ENCODE measurements at regions not wholly inside any gene's neighbourhood (a gene's known extent, or its start where the extent isn't known, plus 50 kb on each side); places are given as distances from the start of the nearest gene placed in this dataset.

- no peaks in the 10 kb centered on the region for H3K27me3 ChIP-seq
- TF ChIP-seq EP300 (IDR thresholded peaks at IDR 0.05) (no peak), POLR2A (IDR thresholded peaks at IDR 0.05) (no peak), POLR2AphosphoS5 (IDR thresholded peaks at IDR 0.05) (no peak), CTCF (IDR thresholded peaks at IDR 0.05) (no peak)
- WGBS, 5 donors, result 52 to 60% (median 54%) methylated on average over 4 of the region's 4 CpGs
- H3K4me3 ChIP-seq, result no peak overlapping the region
- no peaks in the 10 kb centered on the region for H3K9me3 ChIP-seq
- H3K36me3 ChIP-seq, result no peaks in the 10 kb centered on the region
- intact Hi-C loops (cut with DNase I; ENCODE audit: low total_unique reads), result no loop called here
- no peak overlapping the region for H3K27ac ChIP-seq
- DNase-seq, result no peak
- H3K4me1 ChIP-seq, result no peaks in the 10 kb centered on the region
These were observed 74.9 kb downstream of the ALG10 start for GRCh38 chr12:34097213-34097612.

- Histone ChIP-seq H3K4me1 (peaks cover 0 to 8% (median 2%) of the 10 kb centered on the region in 4 donors), H3K4me3 (no peak overlapping the region), H3K36me3 (no peaks in the 10 kb centered on the region), H3K27ac (no peak overlapping the region), H3K9me3 (peaks cover 0 to 4% (median 0%) of the 10 kb centered on the region in 4 donors), H3K27me3 (peaks cover 0 to 44% (median 12%) of the 10 kb centered on the region in 3 donors)
- WGBS, 5 donors, result 85 to 94% (median 88%) methylated on average over 3 to 7 of the region's 7 CpGs
- intact Hi-C loops (cut with DNase I; ENCODE audit: low total_unique reads), result no loop called here
- DNase-seq, result no peak
- TF ChIP-seq CTCF (IDR thresholded peaks at IDR 0.05) (no peak), POLR2AphosphoS5 (IDR thresholded peaks at IDR 0.05) (no peak), POLR2A (IDR thresholded peaks at IDR 0.05) (no peak), EP300 (IDR thresholded peaks at IDR 0.05) (no peak)
These were observed 83.2 kb downstream of the ALG10 start for GRCh38 chr12:34105392-34105933.

DNA sequence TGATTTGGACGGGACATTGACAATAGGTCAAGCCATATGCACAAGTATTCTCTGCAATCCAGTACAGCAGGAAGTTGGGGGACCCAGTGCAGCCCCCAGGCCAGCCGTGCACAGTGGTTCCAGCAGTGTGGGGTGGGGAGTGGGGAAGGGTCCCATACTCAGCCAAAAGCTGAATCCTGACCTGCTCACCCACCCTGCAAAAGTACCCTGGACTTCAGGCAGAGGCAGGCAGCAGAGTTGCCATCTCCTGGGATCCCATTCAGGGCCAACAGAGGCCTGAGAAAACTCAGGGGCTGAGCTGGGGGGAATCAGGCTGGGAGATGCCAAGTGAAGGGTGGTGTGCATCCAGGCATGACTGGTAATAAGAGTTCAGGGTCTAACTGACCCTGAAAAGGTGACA is 83.9 kb downstream of the ALG10 start:
- Histone ChIP-seq H3K4me1 (peaks cover 0 to 8% (median 2%) of the 10 kb centered on the region in 4 donors), H3K4me3 (no peak overlapping the region), H3K27me3 (peaks cover 0 to 44% (median 12%) of the 10 kb centered on the region in 3 donors), H3K36me3 (no peaks in the 10 kb centered on the region), H3K27ac (no peak overlapping the region), H3K9me3 (peaks cover 0 to 4% (median 0%) of the 10 kb centered on the region in 4 donors)
- intact Hi-C loops (cut with DNase I; ENCODE audit: low total_unique reads), result no loop called here
- WGBS, 5 donors, result 74 to 100% (median 83%) methylated on average over 2 of the region's 2 CpGs
- TF ChIP-seq CTCF (IDR thresholded peaks at IDR 0.05) (no peak), POLR2A (IDR thresholded peaks at IDR 0.05) (no peak)
- DNase-seq, result no peak

DNA sequence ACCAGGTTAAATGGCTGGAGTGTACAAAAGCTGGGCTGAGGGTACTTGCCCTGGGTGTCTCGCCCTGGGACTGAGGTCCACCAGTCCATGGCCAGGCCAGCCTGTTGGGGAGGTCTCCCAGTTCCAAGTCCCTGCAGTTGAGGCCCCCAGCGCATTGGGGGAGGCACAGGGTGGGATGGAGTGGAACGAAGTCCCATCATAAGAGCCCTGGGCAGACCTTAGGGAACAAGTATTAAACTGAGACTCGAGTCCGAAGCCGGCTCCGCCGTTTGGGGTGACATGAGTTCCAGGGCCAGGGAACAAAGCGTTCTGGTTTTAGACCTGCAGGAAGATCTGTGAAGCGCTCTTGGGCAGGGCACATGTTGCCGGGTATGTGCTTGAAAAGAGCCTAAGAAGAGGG is 84.7 kb downstream of the ALG10 start:
- Histone ChIP-seq H3K27me3 (peaks cover 0 to 44% (median 12%) of the 10 kb centered on the region in 3 donors), H3K36me3 (no peaks in the 10 kb centered on the region), H3K27ac (no peak overlapping the region), H3K4me1 (peaks cover 0 to 8% (median 2%) of the 10 kb centered on the region in 4 donors), H3K9me3 (peaks cover 0 to 4% (median 0%) of the 10 kb centered on the region in 4 donors), H3K4me3 (no peak overlapping the region)
- WGBS, 5 donors, result 87 to 92% (median 89%) methylated on average over 11 of the region's 11 CpGs
- no peak for DNase-seq
- no peak for TF ChIP-seq EP300 (IDR thresholded peaks at IDR 0.05)
- no peak for TF ChIP-seq POLR2A (IDR thresholded peaks at IDR 0.05)
- TF ChIP-seq CTCF (IDR thresholded peaks at IDR 0.05), result no peak
- no peak for TF ChIP-seq POLR2AphosphoS5 (IDR thresholded peaks at IDR 0.05)
- intact Hi-C loops (cut with DNase I; ENCODE audit: low total_unique reads), result no loop called here

All from stomach (tissue), 8 donors.